ENCODE measurements at regions not wholly inside any gene's neighbourhood (a gene's known extent, or its start where the extent isn't known, plus 50 kb on each side); places are given as distances from the start of the nearest gene placed in this dataset.

DNA sequence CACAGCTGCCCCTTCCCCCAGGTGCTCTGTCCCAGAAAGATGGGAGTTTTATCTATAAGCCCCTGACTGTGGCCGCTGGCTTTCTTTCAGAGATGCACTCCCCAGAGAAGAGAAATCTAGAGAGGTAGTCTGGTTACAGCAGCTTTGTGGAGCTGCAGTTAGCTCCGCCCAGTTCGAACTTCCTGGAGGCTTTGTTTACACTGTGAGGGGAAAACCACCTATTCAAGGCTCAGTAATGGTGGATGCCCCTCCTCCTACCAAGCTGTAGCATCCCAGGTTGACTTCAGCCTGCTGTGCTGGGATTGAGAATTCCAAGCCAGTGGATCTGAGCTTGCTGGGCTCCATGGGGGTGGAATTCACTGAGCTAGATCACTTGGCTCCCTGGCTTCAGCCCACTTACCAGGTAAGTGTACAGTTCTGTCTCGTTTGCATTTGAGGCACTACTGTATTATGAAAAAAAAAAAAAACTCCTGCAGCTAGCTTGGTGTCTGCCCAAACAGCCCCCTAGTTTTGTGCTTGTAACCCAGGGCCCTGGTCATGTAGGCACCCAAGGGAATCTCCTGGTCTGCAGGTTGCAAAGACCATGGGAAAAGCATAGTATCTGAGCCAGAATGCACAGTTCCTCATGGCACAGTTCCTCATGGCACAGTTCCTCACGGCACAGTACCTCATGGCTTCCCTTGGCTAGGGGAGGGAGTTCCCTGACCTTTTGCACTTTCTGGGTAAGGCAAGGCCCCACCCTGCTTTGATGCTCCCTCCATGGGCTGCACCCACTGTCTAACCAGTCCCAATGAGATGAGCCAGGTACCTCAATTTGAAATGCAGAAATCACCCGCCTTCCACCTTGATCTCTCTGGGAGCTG is 275.0 kb downstream of the CENPW start:
- H3K36me3 ChIP-seq, result no peaks in the 10 kb centered on the region
- intact Hi-C loops (cut with DNase I), result no loop called here
- H3K4me1 ChIP-seq, result no peaks in the 10 kb centered on the region
- no peak for DNase-seq (ENCODE audit: extremely low spot score)
- 86% methylated on average over 6 of the region's 6 CpGs for WGBS
- no peaks in the 10 kb centered on the region for H3K27me3 ChIP-seq
- H3K4me3 ChIP-seq, result no peak overlapping the region
- no peaks in the 10 kb centered on the region for H3K9me3 ChIP-seq
- no peak for TF ChIP-seq POLR2A (IDR thresholded peaks at IDR 0.05; ENCODE audit: low read depth)
- TF ChIP-seq, protein P1, sequence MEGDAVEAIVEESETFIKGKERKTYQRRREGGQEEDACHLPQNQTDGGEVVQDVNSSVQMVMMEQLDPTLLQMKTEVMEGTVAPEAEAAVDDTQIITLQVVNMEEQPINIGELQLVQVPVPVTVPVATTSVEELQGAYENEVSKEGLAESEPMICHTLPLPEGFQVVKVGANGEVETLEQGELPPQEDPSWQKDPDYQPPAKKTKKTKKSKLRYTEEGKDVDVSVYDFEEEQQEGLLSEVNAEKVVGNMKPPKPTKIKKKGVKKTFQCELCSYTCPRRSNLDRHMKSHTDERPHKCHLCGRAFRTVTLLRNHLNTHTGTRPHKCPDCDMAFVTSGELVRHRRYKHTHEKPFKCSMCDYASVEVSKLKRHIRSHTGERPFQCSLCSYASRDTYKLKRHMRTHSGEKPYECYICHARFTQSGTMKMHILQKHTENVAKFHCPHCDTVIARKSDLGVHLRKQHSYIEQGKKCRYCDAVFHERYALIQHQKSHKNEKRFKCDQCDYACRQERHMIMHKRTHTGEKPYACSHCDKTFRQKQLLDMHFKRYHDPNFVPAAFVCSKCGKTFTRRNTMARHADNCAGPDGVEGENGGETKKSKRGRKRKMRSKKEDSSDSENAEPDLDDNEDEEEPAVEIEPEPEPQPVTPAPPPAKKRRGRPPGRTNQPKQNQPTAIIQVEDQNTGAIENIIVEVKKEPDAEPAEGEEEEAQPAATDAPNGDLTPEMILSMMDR (IDR thresholded peaks at IDR 0.05), result no peak
- H3K27ac ChIP-seq (replicated peaks in 1 of 4), result no peak overlapping the region

DNA sequence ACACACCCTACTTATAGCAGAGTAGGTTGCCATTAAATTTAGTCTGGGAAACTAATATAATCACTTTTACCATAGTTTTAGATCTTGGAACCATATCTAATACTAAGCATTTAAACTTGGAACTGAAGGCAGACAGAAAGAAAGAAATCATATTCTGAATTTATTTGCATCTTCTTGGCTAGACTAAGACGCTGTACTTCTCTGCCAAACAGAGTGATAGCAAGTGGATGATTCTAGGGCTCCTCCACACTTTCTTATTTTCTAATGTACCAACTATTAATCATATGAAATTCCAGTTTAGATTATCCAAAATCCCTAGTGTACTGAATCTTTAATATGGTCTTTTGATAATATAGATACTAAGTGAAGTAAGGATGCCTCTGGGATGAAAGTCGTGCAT is 277.0 kb downstream of the CENPW start:
- Histone ChIP-seq H3K27me3 (no peaks in the 10 kb centered on the region), H3K4me1 (no peaks in the 10 kb centered on the region), H3K27ac (replicated peaks in 1 of 4) (no peak overlapping the region), H3K36me3 (no peaks in the 10 kb centered on the region), H3K4me3 (no peak overlapping the region), H3K9me3 (no peaks in the 10 kb centered on the region)
- TF ChIP-seq, protein P1 (IDR thresholded peaks at IDR 0.05), result no peak
- no peak for TF ChIP-seq POLR2AphosphoS5 (IDR thresholded peaks at IDR 0.05)
- no peak for TF ChIP-seq EP300 (IDR thresholded peaks at IDR 0.05)
- no peak for TF ChIP-seq POLR2A (IDR thresholded peaks at IDR 0.05; ENCODE audit: low read depth)
- 48% methylated on average over 2 of the region's 2 CpGs for WGBS
- DNase-seq (ENCODE audit: extremely low spot score), result no peak
- intact Hi-C loops (cut with DNase I), result no loop called here

DNA sequence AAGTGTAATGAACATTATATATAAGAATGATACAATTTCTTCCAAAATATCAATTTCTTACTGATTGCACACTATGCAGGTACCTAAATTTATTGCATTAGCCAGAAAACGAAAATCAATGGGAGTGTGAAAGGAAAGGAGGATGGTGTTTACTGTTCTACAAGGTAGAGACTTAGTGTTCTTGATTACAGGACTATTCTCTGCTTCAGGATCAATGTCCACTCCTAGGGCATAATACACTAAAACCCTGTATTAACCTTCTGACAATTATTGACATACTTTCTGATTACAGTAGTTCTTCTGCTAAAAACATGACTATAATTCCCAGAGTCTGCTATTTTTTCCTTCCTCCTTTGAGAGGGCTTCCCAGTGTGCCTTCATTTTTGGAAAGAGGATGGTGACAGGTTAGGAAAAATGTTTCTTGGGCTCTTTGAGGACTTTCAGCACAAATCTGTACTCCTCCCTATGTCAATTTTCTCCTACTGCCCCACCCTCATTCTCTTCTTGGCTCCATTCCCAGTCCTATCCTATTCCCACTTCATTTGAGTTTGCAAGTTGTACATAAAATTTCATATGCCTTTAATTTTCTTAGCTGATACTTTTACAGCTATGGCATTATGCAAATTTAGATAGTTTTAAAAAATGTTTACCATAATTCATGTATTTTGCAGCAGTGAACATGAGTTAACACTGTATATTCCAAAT is 278.9 kb downstream of the CENPW start:
- Histone ChIP-seq H3K27ac (replicated peaks in 1 of 4) (no peak overlapping the region), H3K27me3 (no peaks in the 10 kb centered on the region), H3K4me3 (no peak overlapping the region), H3K9me3 (no peaks in the 10 kb centered on the region), H3K4me1 (no peaks in the 10 kb centered on the region), H3K36me3 (no peaks in the 10 kb centered on the region)
- no peak for DNase-seq (ENCODE audit: extremely low spot score)
- TF ChIP-seq POLR2AphosphoS5 (IDR thresholded peaks at IDR 0.05) (no peak), POLR2A (IDR thresholded peaks at IDR 0.05; ENCODE audit: low read depth) (no peak), EP300 (IDR thresholded peaks at IDR 0.05) (no peak)
- TF ChIP-seq, protein P1 (IDR thresholded peaks at IDR 0.05), result no peak
- 82% methylated on average over 1 of the region's 1 CpG for WGBS
- intact Hi-C loops (cut with DNase I), result no loop called here

DNA sequence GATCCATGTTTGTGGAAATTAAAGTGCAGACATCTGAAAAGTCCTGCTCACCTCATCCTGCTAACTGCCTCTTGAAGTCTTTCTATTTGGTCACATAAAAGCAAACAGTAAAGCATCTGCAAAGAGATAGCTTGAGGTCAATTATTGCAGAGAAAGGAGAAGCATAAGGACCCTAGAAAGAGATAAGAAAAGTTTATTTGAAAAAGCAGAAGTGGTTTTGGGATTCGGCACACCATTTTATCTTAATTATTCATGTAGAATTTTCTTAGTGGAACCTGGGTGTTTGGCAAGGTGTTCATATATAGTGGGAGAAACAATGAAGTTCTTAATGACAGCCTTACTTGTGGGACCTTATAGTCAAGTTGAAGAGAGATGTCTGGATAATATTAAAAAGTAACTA is 280.8 kb downstream of the CENPW start:
- intact Hi-C loops (cut with DNase I), result no loop called here
- no peak for TF ChIP-seq POLR2AphosphoS5 (IDR thresholded peaks at IDR 0.05)
- no peak for TF ChIP-seq EP300 (IDR thresholded peaks at IDR 0.05)
- TF ChIP-seq POLR2A (IDR thresholded peaks at IDR 0.05; ENCODE audit: low read depth), result no peak
- TF ChIP-seq, protein P1 (IDR thresholded peaks at IDR 0.05), result no peak
- Histone ChIP-seq H3K4me1 (no peaks in the 10 kb centered on the region), H3K4me3 (no peak overlapping the region), H3K27me3 (no peaks in the 10 kb centered on the region), H3K27ac (replicated peaks in 1 of 4) (no peak overlapping the region), H3K36me3 (no peaks in the 10 kb centered on the region), H3K9me3 (no peaks in the 10 kb centered on the region)
- 76% methylated on average over 1 of the region's 1 CpG for WGBS
- DNase-seq (ENCODE audit: extremely low spot score), result no peak
